ENCODE measurements at regions not wholly inside any gene's neighbourhood (a gene's known extent, or its start where the extent isn't known, plus 50 kb on each side); places are given as distances from the start of the nearest gene placed in this dataset.
A peak's percentile ranks its signal among the peaks of the same experiment; 100 is the strongest.
"Not testable (repeated sequence)": the region's sequence is repeated elsewhere in the genome, so short reads cannot be mapped to it uniquely, and the experiment has no call there.

GRCh38 chr7:35968140-35968940 is 167.5 kb downstream of the SEPTIN7 start:
- no peak overlapping the region for H3K27ac ChIP-seq
- no peak for TF ChIP-seq ZFX (IDR thresholded peaks at IDR 0.05; ENCODE audit: borderline replicate concordance)
- TF ChIP-seq, protein P1, sequence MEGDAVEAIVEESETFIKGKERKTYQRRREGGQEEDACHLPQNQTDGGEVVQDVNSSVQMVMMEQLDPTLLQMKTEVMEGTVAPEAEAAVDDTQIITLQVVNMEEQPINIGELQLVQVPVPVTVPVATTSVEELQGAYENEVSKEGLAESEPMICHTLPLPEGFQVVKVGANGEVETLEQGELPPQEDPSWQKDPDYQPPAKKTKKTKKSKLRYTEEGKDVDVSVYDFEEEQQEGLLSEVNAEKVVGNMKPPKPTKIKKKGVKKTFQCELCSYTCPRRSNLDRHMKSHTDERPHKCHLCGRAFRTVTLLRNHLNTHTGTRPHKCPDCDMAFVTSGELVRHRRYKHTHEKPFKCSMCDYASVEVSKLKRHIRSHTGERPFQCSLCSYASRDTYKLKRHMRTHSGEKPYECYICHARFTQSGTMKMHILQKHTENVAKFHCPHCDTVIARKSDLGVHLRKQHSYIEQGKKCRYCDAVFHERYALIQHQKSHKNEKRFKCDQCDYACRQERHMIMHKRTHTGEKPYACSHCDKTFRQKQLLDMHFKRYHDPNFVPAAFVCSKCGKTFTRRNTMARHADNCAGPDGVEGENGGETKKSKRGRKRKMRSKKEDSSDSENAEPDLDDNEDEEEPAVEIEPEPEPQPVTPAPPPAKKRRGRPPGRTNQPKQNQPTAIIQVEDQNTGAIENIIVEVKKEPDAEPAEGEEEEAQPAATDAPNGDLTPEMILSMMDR (IDR thresholded peaks at IDR 0.05), result no peak

- H3K27ac ChIP-seq, result no peak overlapping the region
- TF ChIP-seq, protein P1 (IDR thresholded peaks at IDR 0.05), result no peak
- no peak for TF ChIP-seq ZFX (IDR thresholded peaks at IDR 0.05; ENCODE audit: borderline replicate concordance)
These were observed 168.2 kb downstream of the SEPTIN7 start for GRCh38 chr7:35969066-35969465.

GRCh38 chr7:35970458-35970857 is 169.6 kb downstream of the SEPTIN7 start:
- H3K27ac ChIP-seq, result no peak overlapping the region
- TF ChIP-seq ZFX (IDR thresholded peaks at IDR 0.05; ENCODE audit: borderline replicate concordance), result no peak
- TF ChIP-seq, protein P1 (IDR thresholded peaks at IDR 0.05), result no peak

- no peak for TF ChIP-seq ZFX (IDR thresholded peaks at IDR 0.05; ENCODE audit: borderline replicate concordance)
- TF ChIP-seq, protein P1 (IDR thresholded peaks at IDR 0.05), result no peak
These were observed 170.5 kb downstream of the SEPTIN7 start for GRCh38 chr7:35971133-35971891.

DNA sequence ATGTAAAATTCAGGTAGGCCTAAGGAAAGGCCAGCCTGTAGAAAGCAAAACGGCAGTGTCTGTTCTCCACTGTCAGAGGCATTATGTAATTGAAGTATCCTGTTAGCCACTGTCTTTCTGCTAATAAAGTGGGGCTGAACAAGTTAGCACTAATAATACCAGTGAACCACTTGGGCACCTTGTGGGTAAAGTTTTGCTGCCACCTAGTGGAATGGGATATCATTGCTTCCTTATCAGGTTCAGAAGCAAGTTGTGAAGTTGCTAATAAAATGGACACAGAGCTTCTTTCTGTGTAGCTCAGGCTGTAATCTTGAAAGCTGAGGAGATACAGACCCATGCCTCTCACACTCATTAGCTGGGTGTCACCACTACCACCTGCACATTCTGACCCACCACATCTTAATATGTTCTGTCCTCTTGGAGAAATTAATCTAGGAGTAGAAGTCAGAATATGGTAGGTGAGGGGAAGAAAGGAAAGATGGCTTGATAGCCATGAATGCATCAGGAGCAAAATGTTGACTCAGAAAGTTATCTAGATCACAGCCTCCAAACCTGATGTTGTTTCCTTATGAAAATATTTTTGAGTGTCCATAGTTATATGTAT is 175.1 kb downstream of the SEPTIN7 start:
- TF ChIP-seq, protein P1 (IDR thresholded peaks at IDR 0.05), result peak; percentile 96
- TF ChIP-seq ZFX (IDR thresholded peaks at IDR 0.05; ENCODE audit: borderline replicate concordance), result no peak

More at GRCh38 chr7:35971133-35971891, 170.5 kb downstream of the SEPTIN7 start:
- no peak overlapping the region for H3K27ac ChIP-seq

DNA sequence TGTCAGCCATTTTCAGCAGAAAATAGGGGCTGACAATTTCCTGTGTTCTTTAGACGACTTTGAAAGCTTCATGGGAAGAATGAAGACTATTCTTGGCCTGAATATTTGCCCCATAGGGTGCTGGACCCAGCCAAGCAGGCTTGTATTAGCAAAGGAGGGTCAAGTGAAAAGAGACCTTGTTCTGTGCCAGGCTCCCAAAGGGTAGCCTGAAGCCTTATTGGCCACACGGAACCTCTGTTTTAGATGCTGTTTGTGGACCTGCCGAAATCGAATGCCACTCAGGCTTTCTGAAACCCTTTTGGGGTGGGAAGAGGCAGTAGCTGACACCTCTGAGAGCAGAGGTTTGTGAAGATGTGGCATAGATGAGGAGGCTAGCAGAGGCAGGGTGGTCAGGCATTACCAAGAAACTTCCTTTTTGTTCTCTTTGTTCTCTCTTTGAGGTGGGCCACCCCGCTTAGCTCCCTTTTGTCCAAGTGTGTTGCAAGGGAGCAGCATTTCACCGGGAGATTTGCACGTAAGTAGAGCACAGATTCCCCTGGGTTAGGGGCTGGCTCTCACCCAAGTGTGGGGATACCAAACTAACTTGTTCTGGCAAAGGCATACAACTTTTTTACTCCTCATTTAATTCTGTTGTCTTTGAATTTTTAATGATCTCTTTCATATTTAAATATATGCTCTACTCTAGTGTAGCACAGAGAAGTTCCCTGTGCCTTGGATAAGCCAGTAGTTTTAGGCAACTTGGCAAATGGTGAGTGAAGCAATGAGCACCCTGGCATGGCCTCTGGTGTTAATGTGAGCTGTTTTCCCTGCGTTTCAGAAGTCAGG is 174.0 kb upstream of the EEPD1 start:
- H3K27ac ChIP-seq, result not testable (repeated sequence)

More for the DNA sequence above, 175.1 kb downstream of the SEPTIN7 start:
- no peak overlapping the region for H3K27ac ChIP-seq

- no peak for TF ChIP-seq ZFX (IDR thresholded peaks at IDR 0.05; ENCODE audit: borderline replicate concordance)
- TF ChIP-seq, protein P1 (IDR thresholded peaks at IDR 0.05), result no peak
- no peak overlapping the region for H3K27ac ChIP-seq
These were observed 170.5 kb upstream of the EEPD1 start for GRCh38 chr7:35982600-35982999.

All from 22Rv1 (cell line).